ENCODE measurements at regions not wholly inside any gene's neighbourhood (a gene's known extent, or its start where the extent isn't known, plus 50 kb on each side); places are given as distances from the start of the nearest gene placed in this dataset.
"Not testable (repeated sequence)": the region's sequence is repeated elsewhere in the genome, so short reads cannot be mapped to it uniquely, and the experiment has no call there.

- CTCF ChIA-PET = no interaction called here
- Mint-ChIP-seq H3K27me3 (ENCODE audit: unreplicated experiment) (no peaks in the 10 kb centered on the region), H3K4me1 (ENCODE audit: low read depth, unreplicated experiment) (peaks cover 20% of the 10 kb centered on the region), H3K4me3 (ENCODE audit: low read depth, unreplicated experiment) (no peak overlapping the region), H3K27ac (ENCODE audit: unreplicated experiment) (no peak overlapping the region), H3K36me3 (ENCODE audit: insufficient read depth, unreplicated experiment) (peaks cover 3% of the 10 kb centered on the region), H3K9me3 (ENCODE audit: low read depth, unreplicated experiment) (peaks cover 2% of the 10 kb centered on the region)
- TF ChIP-seq CTCF (IDR thresholded peaks at IDR 0.05; ENCODE audit: unreplicated experiment) = no peak
- BruUV-seq (replicated peaks) = no TSS peak
- intact Hi-C loops (cut with micrococcal nuclease; ENCODE audit: unreplicated experiment) = no loop called here
- DNase-seq = no peak
Observed at GRCh38 chr12:46480316-46480715, 107.7 kb upstream of the SLC38A2 start.

GRCh38 chr12:46478123-46478522, 105.5 kb upstream of the SLC38A2 start:
- no TSS peak for BruUV-seq (replicated peaks)

GRCh38 chr12:46477541-46477940, 105.0 kb upstream of the SLC38A2 start:
- Mint-ChIP-seq H3K4me3 (ENCODE audit: low read depth, unreplicated experiment) (no peak overlapping the region), H3K9me3 (ENCODE audit: low read depth, unreplicated experiment) (peaks cover 2% of the 10 kb centered on the region), H3K27me3 (ENCODE audit: unreplicated experiment) (no peaks in the 10 kb centered on the region), H3K27ac (ENCODE audit: unreplicated experiment) (peak overlapping the region; percentile 33), H3K36me3 (ENCODE audit: insufficient read depth, unreplicated experiment) (peaks cover 3% of the 10 kb centered on the region), H3K4me1 (ENCODE audit: low read depth, unreplicated experiment) (peaks cover 22% of the 10 kb centered on the region)
- TF ChIP-seq CTCF (IDR thresholded peaks at IDR 0.05; ENCODE audit: unreplicated experiment) = no peak
- DNase-seq = no peak
- CTCF ChIA-PET = no interaction called here
- intact Hi-C loops (cut with micrococcal nuclease; ENCODE audit: unreplicated experiment) = no loop called here
- no TSS peak for BruUV-seq (replicated peaks)

More at GRCh38 chr12:46478123-46478522, 105.5 kb upstream of the SLC38A2 start:
- H3K4me3 Mint-ChIP-seq (ENCODE audit: low read depth, unreplicated experiment) = no peak overlapping the region
- no peaks in the 10 kb centered on the region for H3K27me3 Mint-ChIP-seq (ENCODE audit: unreplicated experiment)
- DNase-seq = no peak
- H3K4me1 Mint-ChIP-seq (ENCODE audit: low read depth, unreplicated experiment) = peaks cover 20% of the 10 kb centered on the region
- peak overlapping the region; percentile 33 for H3K27ac Mint-ChIP-seq (ENCODE audit: unreplicated experiment)
- peaks cover 3% of the 10 kb centered on the region for H3K36me3 Mint-ChIP-seq (ENCODE audit: insufficient read depth, unreplicated experiment)
- H3K9me3 Mint-ChIP-seq (ENCODE audit: low read depth, unreplicated experiment) = peaks cover 2% of the 10 kb centered on the region
- no peak for TF ChIP-seq CTCF (IDR thresholded peaks at IDR 0.05; ENCODE audit: unreplicated experiment)
- intact Hi-C loops (cut with micrococcal nuclease; ENCODE audit: unreplicated experiment) = no loop called here
- CTCF ChIA-PET = no interaction called here

- Mint-ChIP-seq H3K4me1 (ENCODE audit: low read depth, unreplicated experiment) (peaks cover 34% of the 10 kb centered on the region), H3K27me3 (ENCODE audit: unreplicated experiment) (no peaks in the 10 kb centered on the region), H3K36me3 (ENCODE audit: insufficient read depth, unreplicated experiment) (peaks cover 3% of the 10 kb centered on the region), H3K27ac (ENCODE audit: unreplicated experiment) (no peak overlapping the region), H3K4me3 (ENCODE audit: low read depth, unreplicated experiment) (no peak overlapping the region), H3K9me3 (ENCODE audit: low read depth, unreplicated experiment) (no peaks in the 10 kb centered on the region)
- intact Hi-C loops (cut with micrococcal nuclease; ENCODE audit: unreplicated experiment) = no loop called here
- CTCF ChIA-PET = no interaction called here
- no peak for TF ChIP-seq CTCF (IDR thresholded peaks at IDR 0.05; ENCODE audit: unreplicated experiment)
- BruUV-seq (replicated peaks) = no TSS peak
- no peak for DNase-seq
Observed at GRCh38 chr12:46475972-46476645, 103.5 kb upstream of the SLC38A2 start.

GRCh38 chr12:46474385-46474784, 101.8 kb upstream of the SLC38A2 start:
- intact Hi-C loops (cut with micrococcal nuclease; ENCODE audit: unreplicated experiment) = loop anchor here (5.0 kb wide), 3 partner anchors 42 to 188 kb away; no protein-coding TSS in a partner anchor
- DNase-seq; H3K36me3 Mint-ChIP-seq (ENCODE audit: insufficient read depth, unreplicated experiment); H3K27ac Mint-ChIP-seq (ENCODE audit: unreplicated experiment); CTCF ChIA-PET; H3K9me3 Mint-ChIP-seq (ENCODE audit: low read depth, unreplicated experiment); H3K4me3 Mint-ChIP-seq (ENCODE audit: low read depth, unreplicated experiment); BruUV-seq (replicated peaks); H3K27me3 Mint-ChIP-seq (ENCODE audit: unreplicated experiment): not testable (repeated sequence)
- H3K4me1 Mint-ChIP-seq (ENCODE audit: low read depth, unreplicated experiment) = peaks cover 49% of the 10 kb centered on the region

All from Calu3 (cell line).